Dedifferentiated amniotic fluid mesenchymal stem cell (primary cell): ENCODE measurements at regions not wholly inside any gene's neighbourhood (a gene's known extent, or its start where the extent isn't known, plus 50 kb on each side); places are given as distances from the start of the nearest gene placed in this dataset.
"Not testable (repeated sequence)": the region's sequence is repeated elsewhere in the genome, so short reads cannot be mapped to it uniquely, and the experiment has no call there.

Source experiments
- DNase-seq: peaks from one replicate; pipeline ENCODE4 v3.0.0-alpha.2; 2016; ENCODE audit errors: extremely low spot score

DNA sequence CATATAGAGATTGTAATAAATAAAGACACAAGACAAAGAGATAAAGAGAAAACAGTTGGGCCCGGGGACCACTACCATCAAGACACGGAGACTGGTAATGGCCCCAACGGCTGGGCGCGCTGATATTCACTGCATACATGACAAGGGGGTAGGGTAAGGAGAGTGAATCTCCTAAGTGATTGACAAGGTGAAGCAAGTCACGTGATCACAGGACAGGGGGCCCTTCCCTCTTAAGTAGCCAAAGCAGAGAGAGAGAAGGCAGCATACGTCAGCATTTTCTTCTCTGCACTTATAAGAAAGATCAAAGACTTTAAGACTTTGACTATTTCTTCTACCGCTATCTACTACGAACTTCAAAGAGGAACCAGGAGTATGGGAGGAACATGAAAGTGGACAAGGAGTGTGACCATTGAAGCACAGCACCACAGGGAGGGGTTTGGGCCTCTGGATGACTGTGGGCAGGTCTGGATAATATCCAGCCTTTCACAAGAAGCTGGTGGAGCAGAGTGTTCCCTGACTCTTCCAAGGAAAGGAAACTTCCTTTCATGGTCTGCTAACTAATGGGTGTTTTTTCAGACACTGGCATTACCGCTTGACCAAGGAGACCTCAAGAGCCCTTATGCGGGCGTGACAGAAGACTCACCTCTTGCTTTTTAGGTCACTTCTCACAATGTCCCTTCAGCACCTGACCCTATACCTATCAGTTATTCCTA is 75.6 kb downstream of the MRPL39 start:
- not testable (repeated sequence) for DNase-seq

DNA sequence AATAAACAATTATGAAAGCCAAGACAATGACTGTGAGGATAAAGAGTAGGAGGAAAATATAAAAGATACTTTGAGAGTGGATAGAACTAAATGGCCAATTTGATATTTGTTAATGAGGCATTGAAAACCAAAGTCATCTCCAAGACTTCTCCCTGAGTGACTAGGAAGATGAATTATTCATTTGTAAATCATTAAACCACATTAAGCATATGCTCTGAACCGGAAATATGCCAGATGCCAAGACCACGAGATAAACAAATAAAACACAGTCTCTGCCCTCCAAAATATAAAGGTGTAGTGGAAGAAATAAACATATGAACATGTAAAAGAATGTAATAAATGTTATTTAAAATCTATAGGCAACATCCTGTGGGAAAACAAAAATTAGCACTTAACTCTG is 78.8 kb downstream of the MRPL39 start:
- DNase-seq: no peak

DNA sequence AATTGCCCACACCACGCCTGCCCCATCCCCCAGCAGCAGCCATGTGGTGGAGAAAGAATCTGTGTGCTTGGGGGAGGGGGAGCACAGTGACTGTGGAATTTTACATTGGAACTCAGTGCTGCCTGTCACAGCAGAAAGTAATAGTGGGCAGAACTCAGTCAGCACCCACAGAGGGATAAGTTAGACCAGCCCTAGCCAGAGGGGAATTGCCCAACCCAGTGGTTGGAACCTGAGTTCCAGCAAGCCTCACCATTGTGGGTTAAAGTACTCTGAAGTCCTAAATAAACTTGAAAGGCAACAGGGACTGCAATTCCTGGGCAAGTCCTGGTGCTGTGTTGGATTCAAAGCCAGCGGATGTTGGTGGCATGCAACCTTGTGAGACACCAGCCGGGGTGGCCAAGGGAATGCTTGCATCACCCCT is 88.8 kb downstream of the MRPL39 start:
- DNase-seq: no peak

DNA sequence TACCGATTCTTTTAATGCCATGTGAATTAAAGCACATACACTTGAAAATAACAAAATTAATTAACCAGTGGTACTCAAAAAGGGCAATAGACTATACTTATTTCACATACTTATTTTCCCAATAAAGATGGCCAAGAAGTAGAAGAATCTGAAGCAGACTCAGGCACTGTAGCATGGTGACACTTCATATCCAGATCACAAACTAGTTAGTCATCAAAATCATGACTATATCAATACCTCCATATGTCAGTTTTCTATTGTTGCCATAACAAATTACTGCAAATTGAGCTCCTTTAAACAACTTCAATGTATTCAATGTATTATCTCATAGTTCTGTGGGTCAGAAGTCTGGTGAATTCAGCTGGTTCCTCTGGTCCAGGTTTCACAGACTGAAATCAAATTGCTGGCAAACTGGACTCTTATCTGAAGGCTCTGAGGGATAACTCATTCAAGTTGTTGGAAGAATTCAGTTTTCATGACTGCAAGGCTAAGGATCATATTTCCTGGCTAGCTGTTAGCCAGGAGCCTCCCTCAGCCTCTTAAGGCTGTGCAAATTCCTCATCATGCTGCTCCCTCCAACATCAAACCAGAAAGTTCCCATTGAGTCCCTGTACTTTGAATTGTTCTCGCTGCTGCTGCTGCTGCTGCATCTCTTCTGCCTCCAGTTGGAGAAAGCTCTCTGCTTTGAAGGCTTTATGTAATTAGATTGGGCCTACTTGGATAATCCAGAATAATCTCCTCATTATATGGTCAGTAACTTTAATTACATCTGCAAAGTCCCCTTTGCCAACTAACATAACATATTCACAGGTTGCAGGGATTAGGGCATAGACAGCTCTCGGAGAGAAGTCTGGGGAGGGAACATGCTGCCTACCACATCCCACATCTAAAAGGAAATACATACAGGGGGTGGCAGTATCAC is 91.5 kb downstream of the MRPL39 start:
- peak; percentile 74 for DNase-seq

DNA sequence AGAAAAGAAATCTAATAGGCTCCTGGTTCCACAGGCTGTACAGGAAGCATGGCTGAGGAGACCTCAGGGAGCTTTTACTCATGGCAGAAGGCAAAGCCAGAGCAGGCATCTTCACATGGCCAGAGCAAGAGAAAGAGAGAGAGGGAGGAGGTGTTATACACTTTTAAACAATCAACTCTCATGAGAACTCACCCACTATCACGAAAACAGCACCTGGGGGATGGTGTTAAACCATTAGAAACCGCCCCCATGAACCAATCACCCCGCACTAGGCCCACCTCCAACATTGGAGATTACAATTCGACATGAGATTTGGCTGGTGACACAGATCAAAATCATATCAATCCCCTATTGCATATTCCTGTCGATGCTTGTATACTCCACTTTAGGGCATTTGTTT is 93.5 kb downstream of the MRPL39 start:
- DNase-seq: no peak

DNA sequence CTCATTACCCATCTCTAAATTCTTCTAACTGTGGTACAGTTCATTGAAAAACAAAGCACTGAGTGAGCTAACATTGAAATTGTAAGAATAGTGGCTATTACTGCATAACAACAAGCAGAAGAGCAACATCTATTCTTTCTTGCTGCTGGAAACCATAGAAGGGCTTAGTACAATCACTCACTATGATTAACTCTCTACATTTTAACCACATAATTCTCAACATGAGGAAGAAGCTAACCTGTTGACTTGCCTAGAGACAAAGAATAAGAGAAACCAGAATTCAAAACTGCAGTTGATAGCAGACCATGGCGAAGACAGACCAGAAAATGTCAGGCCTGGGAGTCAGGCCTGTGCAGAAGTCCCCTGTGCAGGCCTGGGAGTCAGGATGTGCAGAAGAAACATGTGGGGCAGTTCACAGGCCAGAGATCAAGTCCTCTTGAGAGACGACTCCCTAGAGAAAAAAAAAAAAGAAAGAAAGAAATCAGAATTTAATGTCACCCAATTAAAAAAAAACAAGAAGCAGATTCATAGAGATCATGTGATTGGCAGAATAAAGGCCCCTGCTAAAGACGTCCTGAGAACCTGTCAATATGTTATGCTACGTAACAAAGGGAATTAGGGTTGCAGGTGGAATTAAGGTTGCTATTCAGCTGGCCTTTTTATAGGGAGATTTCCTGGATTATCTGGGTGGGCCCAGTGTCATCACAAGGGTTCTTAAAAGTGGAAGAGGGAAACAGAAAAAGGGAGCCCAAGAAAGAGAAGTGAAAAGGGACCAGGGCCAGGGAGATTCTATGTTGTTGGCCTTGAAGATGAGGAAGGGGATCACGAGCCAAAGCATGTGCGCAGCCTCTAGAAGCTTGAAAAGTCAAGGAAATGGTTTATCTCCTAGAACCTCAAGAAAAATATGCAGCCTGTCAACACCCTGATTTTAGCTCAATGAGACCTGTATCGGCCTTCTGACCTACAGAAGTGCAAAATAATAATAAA is 94.9 kb downstream of the MRPL39 start:
- no peak for DNase-seq

DNA sequence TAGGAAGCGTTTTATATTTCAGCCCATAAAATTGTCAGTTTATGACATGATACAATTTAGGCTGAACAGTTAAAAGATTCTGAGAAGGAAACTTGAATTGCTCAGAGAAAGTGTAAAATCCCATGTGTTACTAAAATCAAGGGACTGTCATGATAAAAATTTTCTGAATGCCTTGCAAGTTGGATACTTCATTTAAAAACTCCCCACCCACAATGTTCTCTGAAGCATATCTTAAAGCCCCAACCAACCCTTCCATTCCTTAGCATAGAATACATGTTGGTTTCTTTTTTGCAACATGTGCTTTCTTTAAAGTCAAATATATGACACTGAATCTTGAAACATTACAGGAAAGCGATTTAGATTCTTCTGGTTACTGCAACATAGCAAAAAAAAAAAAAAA is 97.4 kb downstream of the MRPL39 start:
- no peak for DNase-seq

DNA sequence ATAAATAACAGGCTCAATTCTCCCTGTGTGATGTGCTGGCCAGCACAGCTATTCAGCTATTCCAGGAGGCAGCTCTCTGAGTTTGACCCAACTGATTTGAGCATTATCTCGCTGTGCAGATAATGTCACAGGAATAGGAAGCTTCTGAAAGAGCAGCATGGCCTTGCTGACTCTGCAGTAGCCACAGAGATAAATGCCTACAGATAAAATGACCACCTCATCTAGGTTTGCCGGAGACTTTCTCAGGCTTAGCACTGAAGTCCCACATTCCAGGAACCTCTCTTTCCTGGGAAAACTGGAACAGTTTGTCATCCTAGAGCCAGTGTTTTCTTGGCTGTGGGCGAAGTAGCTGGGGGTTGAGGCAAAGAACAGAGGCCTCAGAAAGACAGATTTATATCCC is 98.9 kb downstream of the MRPL39 start:
- DNase-seq: no peak

DNA sequence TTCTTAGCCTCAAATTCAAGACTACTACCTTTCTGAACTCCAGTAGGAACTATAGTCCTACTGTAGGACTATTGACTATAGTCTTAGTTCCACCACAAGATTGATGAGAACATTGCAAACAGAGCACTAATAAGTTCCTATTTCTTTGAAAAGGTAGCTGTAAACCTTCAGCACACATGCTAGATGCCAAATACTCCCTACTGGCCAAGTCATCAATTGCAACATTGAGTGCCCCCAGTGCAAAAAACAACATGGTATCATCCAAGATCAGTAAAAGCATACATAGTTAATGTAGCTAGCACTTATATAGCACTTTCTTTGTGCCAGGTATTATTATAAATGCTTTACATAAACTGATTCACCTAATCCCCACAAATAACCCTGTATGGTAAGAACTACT is 99.8 kb downstream of the MRPL39 start:
- no peak for DNase-seq

DNA sequence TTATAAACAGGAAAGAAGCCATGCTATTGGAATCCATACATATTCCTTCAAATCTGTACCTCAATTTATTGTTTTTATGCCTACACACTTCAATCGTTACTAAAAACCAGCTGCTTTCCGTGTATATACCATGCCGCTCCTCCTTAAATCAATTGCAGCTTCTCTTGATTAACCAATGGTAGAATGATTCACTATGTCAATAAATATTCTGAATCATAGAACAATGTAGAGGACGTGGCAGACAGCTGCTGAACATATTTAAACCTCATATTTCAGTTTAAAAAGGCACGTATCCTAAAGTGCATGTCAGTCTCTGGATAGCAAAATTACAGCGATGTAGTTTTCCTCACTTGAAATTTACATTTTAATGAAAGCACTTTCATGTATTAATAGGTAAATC is 100.4 kb downstream of the MRPL39 start:
- peak; percentile 76 for DNase-seq

DNA sequence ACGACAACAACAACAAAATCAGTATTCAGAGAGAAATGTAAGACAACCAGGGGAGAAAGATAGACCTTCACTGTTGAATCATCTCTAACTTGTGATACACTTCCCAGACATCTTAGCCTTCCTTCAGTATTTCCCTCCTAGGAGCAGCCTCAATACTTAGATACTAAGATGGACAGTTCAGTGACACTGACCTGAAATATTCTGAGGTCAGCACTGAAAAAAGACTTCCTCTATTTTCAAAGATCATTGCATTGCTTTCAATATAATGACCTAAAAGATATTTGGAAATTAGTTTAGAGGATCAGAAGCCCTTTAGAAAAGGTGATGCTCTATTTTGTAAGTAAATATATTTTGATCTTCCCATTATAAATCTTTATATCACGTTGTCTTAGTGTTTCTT is 101.0 kb downstream of the MRPL39 start:
- no peak for DNase-seq

DNA sequence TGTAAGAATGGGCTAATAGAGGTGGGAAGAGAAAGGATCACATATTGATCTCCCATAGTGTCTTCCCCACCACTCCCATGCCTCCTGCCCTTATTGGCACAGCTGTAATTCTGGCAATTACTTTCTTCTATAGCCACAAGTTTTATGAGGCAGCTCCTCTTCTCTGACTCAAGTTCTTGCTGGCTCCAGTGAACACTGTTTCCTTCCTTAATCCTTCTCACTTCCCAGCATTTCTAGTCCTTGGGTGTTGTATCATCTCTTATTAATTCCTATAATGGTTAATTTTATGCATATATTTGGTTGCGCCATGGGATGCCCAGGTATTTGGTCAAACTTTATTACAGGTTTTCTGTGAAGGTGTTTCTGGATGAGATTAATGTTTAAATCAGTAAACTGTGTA is 103.3 kb downstream of the MRPL39 start:
- DNase-seq: no peak

DNA sequence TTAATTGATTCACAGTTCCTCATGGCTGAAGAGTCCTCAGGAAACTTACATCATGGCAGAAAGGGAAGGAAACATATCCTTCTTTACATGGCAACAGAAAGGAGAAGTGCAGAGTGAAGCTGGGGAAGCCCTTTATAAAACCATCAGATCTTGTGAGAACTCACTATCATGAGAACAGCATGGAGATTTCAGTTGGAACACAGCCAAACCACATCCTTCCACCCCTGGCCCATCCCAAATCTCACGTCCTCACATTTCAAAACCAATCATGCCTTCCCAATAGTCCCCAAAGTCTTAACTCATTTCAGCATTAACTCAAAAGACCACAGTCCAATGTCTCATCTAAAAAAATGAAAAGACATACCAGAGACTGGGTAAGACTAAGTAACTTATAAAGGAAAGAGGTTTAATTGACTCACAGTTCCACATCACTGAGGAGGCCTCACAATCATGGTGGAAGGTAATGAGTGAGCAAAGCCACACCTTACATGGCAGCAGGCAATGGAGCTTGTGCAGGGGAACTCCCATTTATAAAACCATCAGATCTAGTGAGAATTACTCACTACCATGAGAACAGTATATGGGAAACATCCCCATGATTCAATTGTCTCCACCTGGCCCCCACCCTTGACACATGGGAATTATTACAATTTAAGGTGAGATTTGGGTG is 105.2 kb downstream of the MRPL39 start:
- no peak for DNase-seq

DNA sequence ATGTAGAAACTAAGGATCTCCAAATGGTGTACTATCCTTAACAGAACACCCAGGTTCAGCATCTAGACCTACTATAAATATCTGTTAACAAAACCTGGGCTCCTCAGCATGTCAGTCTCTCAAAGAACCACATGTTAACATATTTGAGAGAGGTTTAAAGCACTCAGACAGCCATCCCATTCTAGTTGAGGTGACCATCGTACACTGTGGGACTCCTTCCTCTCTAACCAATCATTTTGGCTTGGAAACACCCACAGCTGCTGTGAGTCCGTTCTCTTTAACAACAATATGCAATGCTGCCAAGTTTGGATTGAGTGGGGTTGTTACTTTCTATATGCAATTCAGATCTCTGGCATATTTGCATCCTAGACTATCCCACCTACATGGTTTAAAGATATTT is 105.8 kb downstream of the MRPL39 start:
- DNase-seq: no peak

DNA sequence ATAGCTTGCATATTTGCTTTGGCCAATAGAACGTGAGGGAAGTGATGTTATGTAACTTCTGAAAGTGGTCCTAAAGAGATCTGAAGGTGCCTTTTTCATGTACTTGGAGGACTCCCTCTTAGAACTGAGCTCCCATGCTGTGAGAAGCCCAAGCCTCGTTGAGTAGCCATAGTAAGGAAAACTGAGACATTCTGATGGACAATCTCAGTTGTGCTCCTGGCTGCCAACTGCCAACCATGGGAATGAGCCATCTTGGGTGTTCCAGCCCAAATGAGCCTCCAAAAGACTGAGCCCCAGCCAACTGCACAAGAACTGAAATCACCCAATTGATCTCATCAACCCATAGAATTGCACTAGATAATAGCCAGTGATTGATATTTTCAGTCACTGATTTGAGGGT is 106.7 kb downstream of the MRPL39 start:
- DNase-seq: no peak

DNA sequence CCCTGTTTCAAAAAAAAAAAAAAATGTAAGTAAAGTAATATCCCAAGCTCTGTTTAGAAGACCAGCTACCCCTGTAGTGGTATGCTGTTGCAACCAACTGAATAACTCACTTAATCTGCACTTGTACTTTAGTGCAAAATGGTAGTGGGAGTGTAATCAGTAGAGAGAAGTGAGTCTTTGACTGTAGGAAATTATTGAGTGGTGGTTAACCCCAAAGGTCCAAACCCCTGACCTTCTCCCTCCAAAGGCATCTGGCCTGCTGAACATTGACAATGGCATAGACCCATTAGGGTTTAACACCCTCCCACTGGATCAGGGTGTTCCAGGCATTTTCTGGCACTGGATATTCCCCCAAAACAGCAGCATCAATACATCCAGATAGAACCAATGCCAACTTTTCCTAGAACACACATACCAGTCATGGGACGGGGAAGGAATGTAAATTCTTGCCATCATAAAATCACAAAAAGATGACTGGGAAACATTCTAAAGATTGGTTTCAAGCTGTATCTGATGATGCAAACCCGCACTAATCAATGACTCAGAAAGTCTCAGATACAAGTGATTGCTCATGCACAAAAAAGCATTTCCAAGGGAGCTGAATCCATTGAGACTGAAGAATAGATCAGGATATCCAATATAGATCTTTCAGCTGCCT is 110.3 kb downstream of the MRPL39 start:
- DNase-seq: peak; percentile 63

DNA sequence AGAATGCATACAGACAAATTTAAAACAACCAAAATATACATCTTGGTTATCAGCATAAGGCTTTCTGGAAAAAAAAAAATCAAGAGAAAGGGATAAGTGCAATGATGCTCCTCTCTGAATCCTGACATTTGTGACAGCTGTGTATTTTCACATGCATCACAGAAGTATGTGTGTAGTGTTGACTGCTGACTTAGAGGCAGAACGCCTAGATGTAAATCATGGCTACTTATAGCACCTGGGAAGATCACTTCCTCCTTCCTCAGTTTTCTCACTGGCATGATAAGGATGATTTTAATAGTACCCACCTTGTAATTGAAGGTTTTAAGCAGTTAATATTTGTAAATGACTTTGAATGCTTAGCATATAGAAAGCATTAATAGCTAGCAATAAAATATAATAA is 112.5 kb downstream of the MRPL39 start:
- no peak for DNase-seq

DNA sequence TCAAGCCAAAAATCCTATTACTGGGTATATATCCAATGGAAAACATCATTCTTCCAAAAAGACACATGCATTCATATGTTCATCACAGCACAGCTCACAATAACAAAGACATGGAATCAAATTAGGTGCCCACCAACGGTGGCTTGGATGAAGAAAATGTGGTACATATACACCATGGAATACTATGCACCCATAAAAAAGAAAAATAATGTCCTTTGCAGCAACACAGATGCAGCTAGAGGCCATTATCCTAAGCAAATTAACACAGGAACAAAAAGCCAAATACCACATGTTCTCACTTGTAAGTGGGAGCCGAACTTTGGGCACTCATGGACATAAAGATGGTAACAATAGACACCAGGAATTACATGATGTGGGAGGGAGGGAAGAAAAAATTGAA is 113.6 kb downstream of the MRPL39 start:
- no peak for DNase-seq

DNA sequence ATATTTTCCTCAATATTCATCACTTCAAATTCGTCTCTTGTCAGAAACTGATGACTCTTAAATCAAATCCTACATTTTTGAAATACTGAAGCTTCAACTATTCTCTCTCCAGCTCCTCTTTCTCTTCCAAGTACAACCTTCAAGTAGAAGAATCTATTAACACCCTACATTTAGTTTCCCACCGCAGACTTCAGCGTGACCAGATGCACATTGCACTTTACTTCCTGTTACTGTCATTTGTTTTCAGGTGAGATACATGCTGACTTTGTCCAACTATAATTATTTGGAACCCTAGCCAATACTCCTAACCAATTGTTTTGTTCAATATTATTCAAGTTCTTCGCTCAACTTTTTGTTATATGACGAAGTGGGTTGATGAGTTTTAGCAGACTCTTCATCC is 116.0 kb downstream of the MRPL39 start:
- no peak for DNase-seq

DNA sequence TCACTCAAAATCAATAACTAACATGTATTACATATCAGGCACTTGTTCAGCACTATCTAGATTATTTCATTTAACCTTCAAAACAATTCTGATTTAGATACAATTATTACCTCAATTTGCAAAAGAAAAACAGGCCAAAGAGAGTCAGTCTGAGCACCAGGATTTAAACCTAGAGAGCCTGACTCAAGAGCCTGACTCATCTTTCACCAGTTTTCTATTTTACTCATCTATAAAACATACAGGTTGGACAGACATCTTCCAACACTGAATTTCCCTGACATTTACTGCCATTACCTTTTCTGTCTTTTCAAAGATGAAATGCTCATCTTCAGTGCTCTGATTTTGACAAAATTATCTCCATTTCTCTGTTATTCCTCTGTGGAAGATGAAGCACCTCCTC is 116.5 kb downstream of the MRPL39 start:
- no peak for DNase-seq

DNA sequence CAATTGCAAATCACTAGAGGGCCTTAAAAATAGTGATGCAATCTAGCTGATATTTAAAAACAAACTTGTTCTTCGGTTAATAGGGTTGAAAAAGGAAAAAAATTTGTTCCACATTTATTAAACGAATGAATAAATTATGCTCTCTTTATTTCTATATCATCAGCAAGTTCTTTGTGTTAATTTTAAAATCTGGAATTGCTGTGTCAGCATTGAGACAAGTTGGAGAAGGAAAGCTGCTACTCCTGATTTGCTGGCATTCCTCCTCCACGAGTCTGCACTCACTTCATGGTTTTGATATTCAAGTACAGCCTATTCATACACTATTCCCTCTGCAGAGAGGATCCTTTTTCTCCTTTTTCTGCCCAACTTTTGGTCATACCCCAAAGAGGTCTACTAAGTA is 117.6 kb downstream of the MRPL39 start:
- no peak for DNase-seq
